BE2C (cell line): ENCODE measurements at regions not wholly inside any gene's neighbourhood (a gene's known extent, or its start where the extent isn't known, plus 50 kb on each side); places are given as distances from the start of the nearest gene placed in this dataset.

Experiments used
- DNase-seq: peaks from one replicate; pipeline ENCODE4 v3.0.0-alpha.2; 2020
- H3K27me3 ChIP-seq: fragments of 250-450 bp; sonication (Bioruptor Pico); 2 replicates; pipeline ENCODE4 v1.5.1; 2020; ENCODE audit warnings: mild to moderate bottlenecking
- H3K36me3 ChIP-seq: fragments of 250-450 bp; sonication (Bioruptor Pico); 2 replicates; pipeline ENCODE4 v1.5.1; 2020; ENCODE audit warnings: mild to moderate bottlenecking
- H3K4me1 ChIP-seq: fragments of 250-450 bp; sonication (Bioruptor Pico); 2 replicates; pipeline ENCODE4 v1.5.1; 2020
- H3K4me3 ChIP-seq: 2 replicates; pipeline ENCODE4 v1.5.1; 2011; ENCODE audit warnings: low read depth, low read length
- H3K9me3 ChIP-seq: fragments of 250-450 bp; sonication (Bioruptor Pico); 2 replicates; pipeline ENCODE4 v1.5.1; 2020
- CTCF ChIP-seq: IDR thresholded peaks from 2 replicates; pipeline ENCODE4 v1.5.1; 2012; ENCODE audit warnings: mild to moderate bottlenecking, low read depth, low read length

GRCh38 chr20:50246367-50247195, 56.0 kb downstream of the CEBPB start:
- no peaks in the 10 kb centered on the region for H3K4me1 ChIP-seq
- TF ChIP-seq CTCF, result no peak
- no peak for DNase-seq

GRCh38 chr20:50247196-50248094, 56.8 kb downstream of the CEBPB start:
- no peak overlapping the region for H3K4me3 ChIP-seq
- no peaks in the 10 kb centered on the region for H3K9me3 ChIP-seq
- H3K36me3 ChIP-seq, result no peaks in the 10 kb centered on the region
- TF ChIP-seq CTCF, result no peak
- no peak for DNase-seq
- no peaks in the 10 kb centered on the region for H3K27me3 ChIP-seq
- H3K4me1 ChIP-seq, result no peaks in the 10 kb centered on the region

More at GRCh38 chr20:50246367-50247195, 56.0 kb downstream of the CEBPB start:
- Histone ChIP-seq H3K27me3 (no peaks in the 10 kb centered on the region), H3K9me3 (no peaks in the 10 kb centered on the region), H3K36me3 (no peaks in the 10 kb centered on the region), H3K4me3 (no peak overlapping the region)

GRCh38 chr20:50248104-50248641, 57.5 kb downstream of the CEBPB start:
- no peaks in the 10 kb centered on the region for H3K27me3 ChIP-seq
- H3K9me3 ChIP-seq, result no peaks in the 10 kb centered on the region
- no peak for DNase-seq
- no peaks in the 10 kb centered on the region for H3K36me3 ChIP-seq
- no peaks in the 10 kb centered on the region for H3K4me1 ChIP-seq
- TF ChIP-seq CTCF, result no peak
- no peak overlapping the region for H3K4me3 ChIP-seq

- Histone ChIP-seq H3K4me3 (no peak overlapping the region), H3K9me3 (no peaks in the 10 kb centered on the region), H3K27me3 (no peaks in the 10 kb centered on the region), H3K36me3 (no peaks in the 10 kb centered on the region), H3K4me1 (no peaks in the 10 kb centered on the region)
- no peak for TF ChIP-seq CTCF
- DNase-seq, result no peak
Observed at GRCh38 chr20:50249447-50250388, 59.1 kb downstream of the CEBPB start.

- Histone ChIP-seq H3K4me3 (no peak overlapping the region), H3K4me1 (no peaks in the 10 kb centered on the region), H3K9me3 (no peaks in the 10 kb centered on the region), H3K27me3 (no peaks in the 10 kb centered on the region), H3K36me3 (no peaks in the 10 kb centered on the region)
- DNase-seq, result no peak
- TF ChIP-seq CTCF, result no peak
Observed at GRCh38 chr20:50250679-50251382, 60.2 kb downstream of the CEBPB start.
